ENCODE measurements at regions not wholly inside any gene's neighbourhood (a gene's known extent, or its start where the extent isn't known, plus 50 kb on each side); places are given as distances from the start of the nearest gene placed in this dataset.
A peak's percentile ranks its signal among the peaks of the same experiment; 100 is the strongest.
"Not testable (repeated sequence)": the region's sequence is repeated elsewhere in the genome, so short reads cannot be mapped to it uniquely, and the experiment has no call there.

- no peaks in the 10 kb centered on the region for H3K27me3 ChIP-seq (ENCODE audit: low read depth)
- H3K27ac ChIP-seq (replicated peaks) = peak overlapping the region; percentile 29
- no peak overlapping the region for H3K4me3 ChIP-seq
- no peaks in the 10 kb centered on the region for H3K9me3 ChIP-seq (replicated peaks)
- peaks cover 55% of the 10 kb centered on the region for H3K4me1 ChIP-seq
- DNase-seq = no peak
- TF ChIP-seq CTCF (IDR thresholded peaks at IDR 0.05; ENCODE audit: borderline replicate concordance) = no peak
- H3K36me3 ChIP-seq = no peaks in the 10 kb centered on the region
- intact Hi-C loops (cut with micrococcal nuclease) = no loop called here
These were observed 65.1 kb upstream of the NMUR2 start for GRCh38 chr5:152470167-152470566.

GRCh38 chr5:152472083-152472482 is 67.0 kb upstream of the NMUR2 start:
- Histone ChIP-seq H3K9me3 (replicated peaks) (no peaks in the 10 kb centered on the region), H3K4me1 (peaks cover 36% of the 10 kb centered on the region), H3K27ac (replicated peaks) (no peak overlapping the region), H3K27me3 (ENCODE audit: low read depth) (no peaks in the 10 kb centered on the region), H3K36me3 (no peaks in the 10 kb centered on the region), H3K4me3 (no peak overlapping the region)
- no peak for TF ChIP-seq CTCF (IDR thresholded peaks at IDR 0.05; ENCODE audit: borderline replicate concordance)
- DNase-seq = no peak
- intact Hi-C loops (cut with micrococcal nuclease) = no loop called here

- intact Hi-C loops (cut with micrococcal nuclease) = no loop called here
- no peak for DNase-seq
- H3K9me3 ChIP-seq (replicated peaks) = no peaks in the 10 kb centered on the region
- H3K27ac ChIP-seq (replicated peaks) = no peak overlapping the region
- no peak for TF ChIP-seq CTCF (IDR thresholded peaks at IDR 0.05; ENCODE audit: borderline replicate concordance)
- H3K27me3 ChIP-seq (ENCODE audit: low read depth) = no peaks in the 10 kb centered on the region
- H3K4me1 ChIP-seq = peaks cover 27% of the 10 kb centered on the region
- H3K36me3 ChIP-seq = no peaks in the 10 kb centered on the region
- H3K4me3 ChIP-seq = no peak overlapping the region
These were observed 69.9 kb upstream of the NMUR2 start for GRCh38 chr5:152474961-152475360.

- no peaks in the 10 kb centered on the region for H3K9me3 ChIP-seq (replicated peaks)
- no peaks in the 10 kb centered on the region for H3K27me3 ChIP-seq (ENCODE audit: low read depth)
- no peak for TF ChIP-seq CTCF (IDR thresholded peaks at IDR 0.05; ENCODE audit: borderline replicate concordance)
- H3K4me1 ChIP-seq = peaks cover 10% of the 10 kb centered on the region
- H3K27ac ChIP-seq (replicated peaks) = no peak overlapping the region
- H3K4me3 ChIP-seq = no peak overlapping the region
- DNase-seq = no peak
- intact Hi-C loops (cut with micrococcal nuclease) = no loop called here
- H3K36me3 ChIP-seq = no peaks in the 10 kb centered on the region
These were observed 72.5 kb upstream of the NMUR2 start for GRCh38 chr5:152477536-152477935.

- H3K27ac ChIP-seq (replicated peaks); H3K9me3 ChIP-seq (replicated peaks); H3K27me3 ChIP-seq (ENCODE audit: low read depth); DNase-seq; H3K4me1 ChIP-seq; H3K4me3 ChIP-seq; H3K36me3 ChIP-seq; intact Hi-C loops (cut with micrococcal nuclease): not testable (repeated sequence)
These were observed 74.8 kb upstream of the NMUR2 start for GRCh38 chr5:152479866-152480265.

- H3K4me1 ChIP-seq; H3K27ac ChIP-seq (replicated peaks); intact Hi-C loops (cut with micrococcal nuclease); H3K9me3 ChIP-seq (replicated peaks); DNase-seq; H3K36me3 ChIP-seq; H3K27me3 ChIP-seq (ENCODE audit: low read depth); H3K4me3 ChIP-seq: not testable (repeated sequence)
These were observed 75.6 kb upstream of the NMUR2 start for GRCh38 chr5:152480677-152481076.

- no peaks in the 10 kb centered on the region for H3K9me3 ChIP-seq (replicated peaks)
- DNase-seq = no peak
- no peaks in the 10 kb centered on the region for H3K27me3 ChIP-seq (ENCODE audit: low read depth)
- peak overlapping the region; percentile 5 for H3K4me3 ChIP-seq
- intact Hi-C loops (cut with micrococcal nuclease) = no loop called here
- no peak for TF ChIP-seq CTCF (IDR thresholded peaks at IDR 0.05; ENCODE audit: borderline replicate concordance)
- no peak overlapping the region for H3K27ac ChIP-seq (replicated peaks)
- H3K36me3 ChIP-seq = no peaks in the 10 kb centered on the region
- H3K4me1 ChIP-seq = peaks cover 6% of the 10 kb centered on the region
These were observed 82.1 kb upstream of the NMUR2 start for GRCh38 chr5:152487130-152487529.

Measured in left ventricle myocardium inferior (tissue), 1 donor.